GM10248 (cell line): ENCODE measurements at regions not wholly inside any gene's neighbourhood (a gene's known extent, or its start where the extent isn't known, plus 50 kb on each side); places are given as distances from the start of the nearest gene placed in this dataset.

Experiments used
- CTCF ChIA-PET: fragments of 300-600 bp; sonication (Branson Sonifier 250); formaldehyde crosslinking; extraction: SDS; loops from one replicate; lab custom pipeline; 2021; ENCODE audit warnings: antibody characterized with exemption; lab: Yijun Ruan, JAX
- POLR2A ChIA-PET: fragments of 350-650 bp; sonication (Branson Sonifier 250); formaldehyde crosslinking; extraction: SDS; loops from one replicate; lab custom pipeline; 2020; ENCODE audit warnings: antibody characterized with exemption; lab: Yijun Ruan, JAX
- DNase-seq: peaks from one replicate; pipeline ENCODE4 v3.0.0; 2012; ENCODE audit errors: extremely low spot score
- CTCF ChIP-seq: IDR thresholded peaks from 2 replicates; pipeline ENCODE4 v1.5.1; 2012; ENCODE audit warnings: mild to moderate bottlenecking, low read depth; ENCODE audit errors: extremely low read depth, missing control alignments, control extremely low read depth

GRCh38 chr6:1003394-1004160 is 308.3 kb upstream of the FOXQ1 start:
- no peak for TF ChIP-seq CTCF
- CTCF ChIA-PET: no interaction called here
- POLR2A ChIA-PET: no interaction called here
- DNase-seq: no peak

GRCh38 chr6:1002989-1003388 is 308.9 kb upstream of the FOXQ1 start:
- DNase-seq: no peak
- TF ChIP-seq CTCF: no peak
- POLR2A ChIA-PET: no interaction called here
- CTCF ChIA-PET: no interaction called here

- no peak for TF ChIP-seq CTCF
- DNase-seq: peak; percentile 45
- ChIA-PET POLR2A (no interaction called here), CTCF (no interaction called here)
These were observed 308.9 kb upstream of the EXOC2 start for GRCh38 chr6:1001655-1002349.

GRCh38 chr6:999552-999951 is 306.6 kb upstream of the EXOC2 start:
- CTCF ChIA-PET: interaction anchor here (1.0 kb wide), 1 partner anchor 24 kb away, joined by 3 read pairs; no protein-coding TSS in a partner anchor
- no peak for TF ChIP-seq CTCF
- DNase-seq: no peak
- POLR2A ChIA-PET: no interaction called here

GRCh38 chr6:998551-998950 is 305.6 kb upstream of the EXOC2 start:
- ChIA-PET CTCF (no interaction called here), POLR2A (no interaction called here)
- TF ChIP-seq CTCF: no peak
- DNase-seq: no peak

- POLR2A ChIA-PET: no interaction called here
- no peak for DNase-seq
- TF ChIP-seq CTCF: no peak
- CTCF ChIA-PET: no interaction called here
These were observed 303.4 kb upstream of the EXOC2 start for GRCh38 chr6:996271-996852.
